Vagina (tissue), 2 donors: ENCODE measurements at regions not wholly inside any gene's neighbourhood (a gene's known extent, or its start where the extent isn't known, plus 50 kb on each side); places are given as distances from the start of the nearest gene placed in this dataset.
"Not testable (repeated sequence)": the region's sequence is repeated elsewhere in the genome, so short reads cannot be mapped to it uniquely, and the experiment has no call there.

Experiments used
- DNase-seq, 2 donors: peaks; one replicate each; pipeline ENCODE4 v3.0.0-alpha.2; 2017; ENCODE audit errors: extremely low spot score in 2 of 2
- H3K27ac ChIP-seq: fragments of 200-600 bp; sonication (generic); one replicate; pipeline ENCODE4 v1.5.1; 2019
- H3K27me3 ChIP-seq: fragments of 200-600 bp; sonication (generic); one replicate; pipeline ENCODE4 v1.5.1; 2019
- H3K36me3 ChIP-seq, 2 donors: fragments of 200-600 bp; sonication (generic); one replicate each; pipeline ENCODE4 v1.5.1; 2017 to 2019
- H3K4me1 ChIP-seq: fragments of 200-600 bp; sonication (generic); one replicate; pipeline ENCODE4 v1.5.1; 2019
- H3K4me3 ChIP-seq, 2 donors: fragments of 200-600 bp; sonication (generic); 1 replicate in 1 of 2; 2 replicates in 1 of 2; pipeline ENCODE4 v1.5.1; 2016 to 2019
- H3K9me3 ChIP-seq: fragments of 200-600 bp; sonication (generic); one replicate; pipeline ENCODE4 v1.5.1; 2019
- POLR2A ChIP-seq, 2 donors: fragments of 450-650 bp; IDR thresholded peaks; one replicate each; pipeline ENCODE4 v1.6.1; 2017; ENCODE audit warnings: antibody characterized with exemption in 2 of 2, mild to moderate bottlenecking in 2 of 2, moderate library complexity in 2 of 2
- POLR2AphosphoS5 ChIP-seq, 2 donors: sonication (generic); formaldehyde crosslinking; IDR thresholded peaks; one replicate each; pipeline ENCODE4 v1.9.0; 2017; ENCODE audit warnings: antibody characterized with exemption in 2 of 2, mild to moderate bottlenecking in 2 of 2, low read depth in 1 of 2; ENCODE audit not compliant: insufficient read depth in 1 of 2
- intact Hi-C: fragments of 100-400 bp; cut with DNase I; formaldehyde crosslinking; loops from one replicate; pipeline ENCODE4 v1.15.1; 2023
- TF ChIP-seq, protein P1 (sequence below), 3 experiments: fragments of 450-650 bp in 2 of 3; fragments of 200-600 bp in 1 of 3; sonication (generic) in 1 of 3; IDR thresholded peaks; one replicate each; pipeline ENCODE4 v1.5.1; 2017 to 2019; ENCODE audit warnings: antibody characterized with exemption in 3 of 3, mild to moderate bottlenecking in 2 of 3, moderate library complexity in 2 of 3

DNA sequence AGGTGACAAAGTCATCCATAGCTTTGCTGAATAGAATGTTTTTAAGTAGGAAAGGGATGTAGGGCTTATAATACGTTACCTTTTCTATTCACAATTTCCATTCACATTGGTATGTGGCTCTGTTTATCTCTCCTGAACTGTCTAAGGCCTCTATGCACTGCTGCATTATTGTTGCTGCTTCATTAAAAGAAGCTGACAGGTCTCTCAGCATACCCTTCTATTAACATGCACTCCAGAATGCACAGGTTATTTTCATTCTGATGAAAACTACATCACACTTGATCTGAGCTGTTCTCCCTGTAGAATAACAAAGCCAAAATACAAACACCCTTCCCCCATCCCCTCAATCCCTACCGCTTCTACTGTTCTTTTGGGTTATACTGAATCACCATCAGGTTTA lies 399.3 kb downstream of the TBC1D32 start:
- Histone ChIP-seq H3K4me3 (no peak overlapping the region), H3K27ac (no peak overlapping the region), H3K4me1 (no peaks in the 10 kb centered on the region), H3K36me3 (no peaks in the 10 kb centered on the region), H3K27me3 (no peaks in the 10 kb centered on the region), H3K9me3 (no peaks in the 10 kb centered on the region)
- intact Hi-C loops: no loop called here
- TF ChIP-seq POLR2AphosphoS5 (IDR thresholded peaks at IDR 0.05; ENCODE audit: insufficient read depth in 1 of 2, low read depth in 1 of 2): no peak
- DNase-seq: no peak

DNA sequence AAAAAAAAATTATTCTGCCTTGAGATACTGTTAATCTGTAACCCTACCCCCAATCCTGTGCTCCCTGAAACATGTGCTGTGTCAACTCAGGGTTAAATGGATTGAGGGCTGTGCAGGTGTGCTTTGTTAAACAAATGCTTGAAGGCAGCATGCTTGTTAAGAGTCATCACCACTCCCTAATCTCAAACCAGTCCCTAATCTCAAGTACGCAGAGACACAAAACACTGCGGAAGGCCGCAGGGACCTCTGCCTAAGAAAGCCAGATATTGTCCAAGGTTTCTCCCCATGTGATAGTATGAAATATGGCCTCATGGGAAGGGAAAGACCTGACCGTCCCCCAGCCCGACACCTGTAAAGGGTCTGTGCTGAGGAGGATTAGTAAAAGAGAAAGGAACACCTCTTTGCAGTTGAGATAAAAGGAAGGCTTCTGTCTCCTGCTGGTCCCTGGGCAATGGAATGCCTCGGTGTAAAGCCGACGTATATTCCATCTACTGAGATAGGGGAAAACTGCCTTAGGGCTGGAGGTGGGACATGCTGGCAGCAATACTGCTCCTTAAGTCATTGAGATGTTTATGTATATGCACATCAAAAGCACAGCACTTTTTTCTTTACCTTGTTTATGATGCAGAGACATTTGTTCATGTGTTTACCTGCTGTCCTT lies 402.6 kb downstream of the TBC1D32 start:
- H3K9me3 ChIP-seq, H3K27ac ChIP-seq, H3K36me3 ChIP-seq, intact Hi-C loops, DNase-seq, H3K4me3 ChIP-seq, H3K27me3 ChIP-seq, H3K4me1 ChIP-seq: not testable (repeated sequence)

- H3K4me3 ChIP-seq, H3K27me3 ChIP-seq, H3K9me3 ChIP-seq, intact Hi-C loops, H3K4me1 ChIP-seq, DNase-seq, H3K27ac ChIP-seq, H3K36me3 ChIP-seq: not testable (repeated sequence)
These were observed 403.8 kb downstream of the TBC1D32 start for GRCh38 chr6:120930500-120930899.

GRCh38 chr6:120924214-120924613 lies 410.1 kb downstream of the TBC1D32 start:
- no peaks in the 10 kb centered on the region for H3K27me3 ChIP-seq

DNA sequence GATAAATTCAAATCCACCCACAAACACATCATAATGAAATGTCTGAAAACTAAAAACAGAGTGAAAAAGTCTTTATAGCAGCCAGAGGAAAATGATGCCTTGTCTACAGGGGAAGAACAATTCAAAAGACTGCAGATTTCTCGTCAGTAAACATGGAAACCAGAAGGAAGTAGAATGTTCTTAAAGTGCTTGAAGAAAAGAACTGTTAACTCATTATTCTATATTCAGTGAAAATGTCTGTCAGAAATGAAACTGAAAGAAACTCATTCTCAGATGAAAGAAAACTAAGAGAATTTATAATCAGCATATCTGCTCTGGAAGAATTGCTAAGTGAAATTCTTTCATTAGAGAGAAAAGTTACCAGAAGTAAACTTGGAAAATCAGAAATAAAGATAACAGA lies 416.1 kb downstream of the TBC1D32 start:
- no peak overlapping the region for H3K4me3 ChIP-seq
- no peak for DNase-seq
- H3K9me3 ChIP-seq: no peaks in the 10 kb centered on the region
- no peaks in the 10 kb centered on the region for H3K27me3 ChIP-seq
- intact Hi-C loops: no loop called here
- TF ChIP-seq, protein P1, sequence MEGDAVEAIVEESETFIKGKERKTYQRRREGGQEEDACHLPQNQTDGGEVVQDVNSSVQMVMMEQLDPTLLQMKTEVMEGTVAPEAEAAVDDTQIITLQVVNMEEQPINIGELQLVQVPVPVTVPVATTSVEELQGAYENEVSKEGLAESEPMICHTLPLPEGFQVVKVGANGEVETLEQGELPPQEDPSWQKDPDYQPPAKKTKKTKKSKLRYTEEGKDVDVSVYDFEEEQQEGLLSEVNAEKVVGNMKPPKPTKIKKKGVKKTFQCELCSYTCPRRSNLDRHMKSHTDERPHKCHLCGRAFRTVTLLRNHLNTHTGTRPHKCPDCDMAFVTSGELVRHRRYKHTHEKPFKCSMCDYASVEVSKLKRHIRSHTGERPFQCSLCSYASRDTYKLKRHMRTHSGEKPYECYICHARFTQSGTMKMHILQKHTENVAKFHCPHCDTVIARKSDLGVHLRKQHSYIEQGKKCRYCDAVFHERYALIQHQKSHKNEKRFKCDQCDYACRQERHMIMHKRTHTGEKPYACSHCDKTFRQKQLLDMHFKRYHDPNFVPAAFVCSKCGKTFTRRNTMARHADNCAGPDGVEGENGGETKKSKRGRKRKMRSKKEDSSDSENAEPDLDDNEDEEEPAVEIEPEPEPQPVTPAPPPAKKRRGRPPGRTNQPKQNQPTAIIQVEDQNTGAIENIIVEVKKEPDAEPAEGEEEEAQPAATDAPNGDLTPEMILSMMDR (IDR thresholded peaks at IDR 0.05): no peak
- no peak for TF ChIP-seq POLR2A (IDR thresholded peaks at IDR 0.05)
- no peak for TF ChIP-seq POLR2AphosphoS5 (IDR thresholded peaks at IDR 0.05; ENCODE audit: insufficient read depth in 1 of 2, low read depth in 1 of 2)
- H3K4me1 ChIP-seq: no peaks in the 10 kb centered on the region
- H3K27ac ChIP-seq: no peak overlapping the region
- H3K36me3 ChIP-seq: no peaks in the 10 kb centered on the region

More at GRCh38 chr6:120924214-120924613, 410.1 kb downstream of the TBC1D32 start:
- H3K4me3 ChIP-seq: no peak overlapping the region
- H3K9me3 ChIP-seq: no peaks in the 10 kb centered on the region
- H3K36me3 ChIP-seq: no peaks in the 10 kb centered on the region
- no peaks in the 10 kb centered on the region for H3K4me1 ChIP-seq
- no peak for DNase-seq
- no peak for TF ChIP-seq POLR2A (IDR thresholded peaks at IDR 0.05)
- TF ChIP-seq, protein P1 (IDR thresholded peaks at IDR 0.05): no peak
- intact Hi-C loops: no loop called here
- no peak overlapping the region for H3K27ac ChIP-seq

DNA sequence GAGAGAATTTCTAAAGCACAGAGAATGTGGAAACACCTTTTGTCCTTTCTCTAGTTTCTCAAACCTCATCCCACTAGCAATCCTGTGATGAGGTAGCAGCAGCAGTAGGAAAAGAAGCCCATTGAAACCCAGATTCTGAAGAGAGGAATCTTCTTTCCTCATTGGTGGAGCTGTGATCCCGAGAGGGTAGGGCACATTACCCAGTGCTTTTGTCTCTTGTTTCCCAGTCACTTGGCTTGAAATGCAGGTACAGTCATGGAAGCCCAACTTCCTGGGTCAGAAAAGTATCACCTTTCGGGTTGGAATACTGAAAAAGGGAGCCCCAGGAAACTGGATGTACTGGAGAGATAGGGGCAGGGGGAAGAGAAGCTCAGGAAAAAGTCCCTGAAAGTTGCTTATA lies 417.4 kb downstream of the TBC1D32 start:
- H3K27me3 ChIP-seq: no peaks in the 10 kb centered on the region
- TF ChIP-seq, protein P1 (IDR thresholded peaks at IDR 0.05): no peak
- TF ChIP-seq POLR2A (IDR thresholded peaks at IDR 0.05) (no peak), POLR2AphosphoS5 (IDR thresholded peaks at IDR 0.05; ENCODE audit: insufficient read depth in 1 of 2, low read depth in 1 of 2) (no peak)

More for the DNA sequence above, 417.4 kb downstream of the TBC1D32 start:
- intact Hi-C loops: no loop called here
- Histone ChIP-seq H3K4me3 (no peak overlapping the region), H3K9me3 (no peaks in the 10 kb centered on the region), H3K4me1 (no peaks in the 10 kb centered on the region), H3K27ac (no peak overlapping the region), H3K36me3 (no peaks in the 10 kb centered on the region)
- no peak for DNase-seq
